SK-N-MC (cell line): ENCODE measurements at regions not wholly inside any gene's neighbourhood (a gene's known extent, or its start where the extent isn't known, plus 50 kb on each side); places are given as distances from the start of the nearest gene placed in this dataset.

Experiments used
- DNase-seq: peaks from one replicate; pipeline ENCODE4 v3.0.0-alpha.2; 2011; ENCODE audit warnings: low read depth, low spot score
- H3K27ac ChIP-seq: fragments of 200-600 bp; sonication (generic); 2 replicates; pipeline ENCODE4 v1.5.1; 2016; ENCODE audit warnings: mixed run types
- H3K36me3 ChIP-seq: fragments of 200-600 bp; sonication (generic); 2 replicates; pipeline ENCODE4 v1.6.1; 2017; ENCODE audit warnings: antibody characterized with exemption, low read length, mixed read lengths; ENCODE audit not compliant: insufficient read depth
- H3K4me3 ChIP-seq: fragments of 200-600 bp; sonication (generic); 2 replicates; pipeline ENCODE4 v1.5.1; 2016
- H3K9ac ChIP-seq: fragments of 200-600 bp; sonication (generic); 2 replicates; pipeline ENCODE4 v1.8.0; 2017; ENCODE audit warnings: mixed run types, mixed read lengths; ENCODE audit not compliant: insufficient read length
- H3K9me3 ChIP-seq: fragments of 200-600 bp; sonication (generic); 2 replicates; pipeline ENCODE4 v1.6.1; 2017; ENCODE audit warnings: low read depth, mild to moderate bottlenecking, antibody characterized with exemption, low read length, moderate library complexity, mixed read lengths
- EZH2 ChIP-seq: fragments of 200-600 bp; sonication (generic); IDR thresholded peaks from one replicate; pipeline ENCODE4 v1.6.1; 2017; ENCODE audit warnings: antibody characterized with exemption
- FOXP2 ChIP-seq: optimal IDR thresholded peaks from 2 replicates; pipeline ENCODE3; 2011; ENCODE audit warnings: mild to moderate bottlenecking, moderate library complexity; ENCODE audit not compliant: insufficient read depth; ENCODE audit errors: extremely low read length, control extremely low read depth
- POLR2AphosphoS5 ChIP-seq: IDR thresholded peaks from 2 replicates; pipeline ENCODE4 v1.6.1; 2012; ENCODE audit warnings: mild to moderate bottlenecking, low read depth, low read length, borderline replicate concordance

- no peak overlapping the region for H3K4me3 ChIP-seq
- TF ChIP-seq EZH2 = no peak
- no peak for TF ChIP-seq FOXP2
- TF ChIP-seq POLR2AphosphoS5 = no peak
- H3K9ac ChIP-seq = no peak overlapping the region
- no peak for DNase-seq
- H3K9me3 ChIP-seq = no peaks in the 10 kb centered on the region
- no peak overlapping the region for H3K27ac ChIP-seq
- H3K36me3 ChIP-seq = no peaks in the 10 kb centered on the region
These were observed 149.7 kb upstream of the TANK start for GRCh38 chr2:161010503-161011015.

GRCh38 chr2:161017780-161018470 lies 142.3 kb upstream of the TANK start:
- no peak for DNase-seq
- Histone ChIP-seq H3K9me3 (no peaks in the 10 kb centered on the region), H3K4me3 (no peak overlapping the region), H3K9ac (no peak overlapping the region), H3K27ac (peak overlapping the region; percentile 20; the same call in 1 of the 2 replicates), H3K36me3 (no peaks in the 10 kb centered on the region)
- TF ChIP-seq EZH2 (no peak), FOXP2 (no peak), POLR2AphosphoS5 (no peak)

GRCh38 chr2:161019311-161019710 lies 140.9 kb upstream of the TANK start:
- Histone ChIP-seq H3K9ac (no peak overlapping the region), H3K36me3 (no peaks in the 10 kb centered on the region), H3K9me3 (no peaks in the 10 kb centered on the region), H3K4me3 (no peak overlapping the region), H3K27ac (no peak overlapping the region)
- DNase-seq = no peak
- TF ChIP-seq FOXP2 (no peak), POLR2AphosphoS5 (no peak), EZH2 (no peak)

- Histone ChIP-seq H3K9me3 (no peaks in the 10 kb centered on the region), H3K36me3 (no peaks in the 10 kb centered on the region), H3K4me3 (no peak overlapping the region), H3K27ac (no peak overlapping the region), H3K9ac (no peak overlapping the region)
- no peak for DNase-seq
- no peak for TF ChIP-seq EZH2
- TF ChIP-seq POLR2AphosphoS5 = no peak
- TF ChIP-seq FOXP2 = no peak
These were observed 139.8 kb upstream of the TANK start for GRCh38 chr2:161020437-161020836.

- no peaks in the 10 kb centered on the region for H3K36me3 ChIP-seq
- no peak overlapping the region for H3K27ac ChIP-seq
- no peaks in the 10 kb centered on the region for H3K9me3 ChIP-seq
- no peak overlapping the region for H3K9ac ChIP-seq
- no peak overlapping the region for H3K4me3 ChIP-seq
- DNase-seq = no peak
- TF ChIP-seq EZH2 = no peak
- no peak for TF ChIP-seq POLR2AphosphoS5
- TF ChIP-seq FOXP2 = no peak
These were observed 131.6 kb upstream of the TANK start for GRCh38 chr2:161028581-161028980.

GRCh38 chr2:161029321-161029720 lies 130.9 kb upstream of the TANK start:
- Histone ChIP-seq H3K9me3 (no peaks in the 10 kb centered on the region), H3K9ac (no peak overlapping the region), H3K4me3 (no peak overlapping the region), H3K36me3 (no peaks in the 10 kb centered on the region), H3K27ac (no peak overlapping the region)
- TF ChIP-seq POLR2AphosphoS5 = no peak
- TF ChIP-seq EZH2 = no peak
- TF ChIP-seq FOXP2 = no peak
- no peak for DNase-seq

- H3K36me3 ChIP-seq = no peaks in the 10 kb centered on the region
- no peak overlapping the region for H3K4me3 ChIP-seq
- H3K9ac ChIP-seq = no peak overlapping the region
- no peak for TF ChIP-seq EZH2
- no peak for TF ChIP-seq POLR2AphosphoS5
- TF ChIP-seq FOXP2 = no peak
- no peak for DNase-seq
- no peak overlapping the region for H3K27ac ChIP-seq
- no peaks in the 10 kb centered on the region for H3K9me3 ChIP-seq
These were observed 129.8 kb upstream of the TANK start for GRCh38 chr2:161030260-161031063.

GRCh38 chr2:161031511-161031910 lies 128.7 kb upstream of the TANK start:
- no peak overlapping the region for H3K4me3 ChIP-seq
- no peak overlapping the region for H3K27ac ChIP-seq
- H3K9me3 ChIP-seq = no peaks in the 10 kb centered on the region
- H3K36me3 ChIP-seq = no peaks in the 10 kb centered on the region
- TF ChIP-seq FOXP2 = no peak
- no peak overlapping the region for H3K9ac ChIP-seq
- no peak for DNase-seq

GRCh38 chr2:161032635-161033034 lies 127.6 kb upstream of the TANK start:
- Histone ChIP-seq H3K9me3 (no peaks in the 10 kb centered on the region), H3K27ac (no peak overlapping the region), H3K4me3 (no peak overlapping the region), H3K36me3 (no peaks in the 10 kb centered on the region), H3K9ac (no peak overlapping the region)
- no peak for DNase-seq
- TF ChIP-seq POLR2AphosphoS5 = no peak
- no peak for TF ChIP-seq FOXP2
- no peak for TF ChIP-seq EZH2
